ENCODE measurements at regions not wholly inside any gene's neighbourhood (a gene's known extent, or its start where the extent isn't known, plus 50 kb on each side); places are given as distances from the start of the nearest gene placed in this dataset.

GRCh38 chr2:189347540-189347939, 93.7 kb upstream of the WDR75 start:
- TF ChIP-seq CTCF (IDR thresholded peaks at IDR 0.05) (peak in 5 of 12 donors; percentile 19 to 44 (median 33)), POLR2A (IDR thresholded peaks at IDR 0.05) (no peak)

All from heart left ventricle (tissue), 13 donors.